NB4 (cell line): ENCODE measurements at regions not wholly inside any gene's neighbourhood (a gene's known extent, or its start where the extent isn't known, plus 50 kb on each side); places are given as distances from the start of the nearest gene placed in this dataset.

Experiments
- DNase-seq: peaks from one replicate; pipeline ENCODE4 v3.0.0; 2010; ENCODE audit warnings: low read depth
- H3K4me3 ChIP-seq: one replicate; pipeline ENCODE4 v1.5.1; 2011; ENCODE audit warnings: mild to moderate bottlenecking, low read depth, low read length, moderate library complexity
- CTCF ChIP-seq: IDR thresholded peaks from one replicate; pipeline ENCODE4 v1.5.1; 2012; ENCODE audit warnings: low read depth, low read length
- MAX ChIP-seq: IDR thresholded peaks from 2 replicates; pipeline ENCODE4 v1.6.1; 2011; ENCODE audit warnings: low read depth, low read length
- MYC ChIP-seq: IDR thresholded peaks from 2 replicates; pipeline ENCODE4 v1.6.1; 2011; ENCODE audit warnings: low read depth, low read length
- POLR2A ChIP-seq: IDR thresholded peaks from 2 replicates; pipeline ENCODE4 v1.6.1; 2011; ENCODE audit warnings: mild to moderate bottlenecking; ENCODE audit not compliant: insufficient read length; ENCODE audit errors: extremely low read depth

- TF ChIP-seq CTCF: no peak
- no peak overlapping the region for H3K4me3 ChIP-seq
- DNase-seq: no peak
Measured at GRCh38 chr19:29336425-29336824, 123.5 kb upstream of the UQCRFS1 start.

GRCh38 chr19:29337029-29337428 is 124.1 kb upstream of the UQCRFS1 start:
- H3K4me3 ChIP-seq: no peak overlapping the region
- DNase-seq: no peak
- no peak for TF ChIP-seq MAX
- no peak for TF ChIP-seq MYC
- TF ChIP-seq POLR2A: no peak
- no peak for TF ChIP-seq CTCF

- TF ChIP-seq MAX (no peak), MYC (no peak), POLR2A (no peak)
- H3K4me3 ChIP-seq: no peak overlapping the region
- DNase-seq: no peak
Measured at GRCh38 chr19:29338480-29338879, 125.5 kb upstream of the UQCRFS1 start.

GRCh38 chr19:29342721-29343120 is 129.8 kb upstream of the UQCRFS1 start:
- TF ChIP-seq MYC (no peak), CTCF (no peak), POLR2A (no peak), MAX (no peak)
- no peak overlapping the region for H3K4me3 ChIP-seq
- DNase-seq: no peak

GRCh38 chr19:29364224-29364726 is 151.3 kb upstream of the UQCRFS1 start:
- TF ChIP-seq POLR2A (no peak), MAX (no peak), MYC (no peak)
- H3K4me3 ChIP-seq: no peak overlapping the region
- no peak for DNase-seq

- TF ChIP-seq MYC (no peak), POLR2A (no peak), MAX (no peak), CTCF (no peak)
- no peak for DNase-seq
- H3K4me3 ChIP-seq: no peak overlapping the region
Measured at GRCh38 chr19:29364999-29365398, 152.0 kb upstream of the UQCRFS1 start.

- no peak for DNase-seq
- TF ChIP-seq MYC (no peak), POLR2A (no peak), CTCF (no peak), MAX (no peak)
- H3K4me3 ChIP-seq: no peak overlapping the region
Measured at GRCh38 chr19:29365836-29366417, 153.0 kb upstream of the UQCRFS1 start.
